Fibroblast of lung (primary cell): ENCODE measurements at regions not wholly inside any gene's neighbourhood (a gene's known extent, or its start where the extent isn't known, plus 50 kb on each side); places are given as distances from the start of the nearest gene placed in this dataset.

Experiments
- DNase-seq, 2 donors: peaks; one replicate each; pipeline versions ENCODE4 v3.0.0 to v3.0.0-alpha.2; 2010; ENCODE audit warnings: low read depth in 2 of 2
- H2AFZ ChIP-seq: 2 replicates; pipeline ENCODE4 v1.5.1; 2012; ENCODE audit warnings: low read length, control low read depth, inconsistent platforms
- H3K27ac ChIP-seq: 2 replicates; pipeline ENCODE4 v1.5.1; 2011; ENCODE audit warnings: low read length, control low read depth; ENCODE audit not compliant: insufficient read depth
- H3K27me3 ChIP-seq: 2 replicates; pipeline ENCODE4 v1.5.1; 2011; ENCODE audit warnings: mild to moderate bottlenecking, low read length; ENCODE audit not compliant: control insufficient read depth, insufficient read depth
- H3K36me3 ChIP-seq: 2 replicates; pipeline ENCODE4 v1.5.1; 2011; ENCODE audit warnings: low read length; ENCODE audit not compliant: control insufficient read depth, insufficient read depth
- H3K4me1 ChIP-seq: 2 replicates; pipeline ENCODE4 v1.5.1; 2011; ENCODE audit warnings: low read length; ENCODE audit not compliant: control insufficient read depth, insufficient read depth; ENCODE audit errors: extremely low read depth
- H3K4me2 ChIP-seq: 2 replicates; pipeline ENCODE4 v1.5.1; 2011; ENCODE audit warnings: low read length, control low read depth; ENCODE audit not compliant: insufficient read depth; ENCODE audit errors: extremely low read depth
- H3K4me3 ChIP-seq, 4 experiments: fragments of 200-600 bp in 1 of 4; sonication (generic) in 1 of 4; replicated peaks in 1 of 4; 2 replicates each; pipeline ENCODE4 v1.5.1; 2011 to 2016; ENCODE audit warnings: low read length in 4 of 4, low read depth in 3 of 4, mild to moderate bottlenecking in 3 of 4, control low read depth in 2 of 4, inconsistent platforms in 1 of 4, mixed read lengths in 1 of 4; ENCODE audit not compliant: insufficient read depth in 1 of 4; ENCODE audit errors: control extremely low read depth in 1 of 4
- H3K79me2 ChIP-seq: 2 replicates; pipeline ENCODE4 v1.5.1; 2012; ENCODE audit warnings: mild to moderate bottlenecking, low read length, inconsistent platforms; ENCODE audit not compliant: control insufficient read depth, insufficient read depth
- H3K9ac ChIP-seq: 2 replicates; pipeline ENCODE4 v1.5.1; 2011; ENCODE audit warnings: mild to moderate bottlenecking, low read length, control low read depth; ENCODE audit not compliant: insufficient read depth
- H3K9me3 ChIP-seq: 2 replicates; pipeline ENCODE4 v1.5.1; 2012; ENCODE audit warnings: low read depth, low read length; ENCODE audit not compliant: control insufficient read depth, insufficient read depth
- H4K20me1 ChIP-seq: 2 replicates; pipeline ENCODE4 v1.5.1; 2011; ENCODE audit warnings: low read length; ENCODE audit not compliant: control insufficient read depth, insufficient read depth; ENCODE audit errors: extremely low read depth
- EZH2 ChIP-seq: IDR thresholded peaks from 2 replicates; pipeline ENCODE4 v1.5.1; 2012; ENCODE audit warnings: low read length, control low read depth, mild to moderate bottlenecking; ENCODE audit errors: missing control alignments
- TF ChIP-seq, protein P1 (sequence below), 2 donors: IDR thresholded peaks in 1 of 2; conservative IDR thresholded peaks in 1 of 2; 1 replicate in 1 of 2; 2 replicates in 1 of 2; pipeline ENCODE4 v1.5.1; 2011 to 2012; ENCODE audit warnings: low read length in 2 of 2, control low read depth in 1 of 2, inconsistent platforms in 1 of 2, low read depth in 1 of 2, mild to moderate bottlenecking in 1 of 2

DNA sequence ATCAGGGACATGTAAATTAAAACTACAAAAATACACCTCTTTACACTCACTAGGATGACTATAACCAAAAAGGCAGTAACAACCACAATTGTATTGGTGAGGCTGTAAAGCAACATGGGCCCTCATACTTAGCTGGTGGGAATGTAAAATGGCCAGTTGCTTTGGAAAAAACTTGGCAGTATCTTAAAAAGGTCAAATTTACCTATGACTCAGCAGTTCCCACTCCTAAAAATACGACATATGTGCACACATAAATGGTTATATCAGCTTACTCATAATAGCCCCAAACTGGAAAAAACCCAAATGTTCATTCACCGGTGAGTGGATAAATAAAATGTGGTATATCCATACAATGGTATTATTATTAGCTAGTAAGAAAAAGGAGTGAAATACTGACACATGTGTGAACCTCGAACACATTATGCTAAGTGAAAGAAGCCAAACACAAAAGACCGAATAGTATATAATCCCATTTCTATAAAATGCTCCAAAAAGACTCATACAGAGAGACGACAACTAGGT is 391.4 kb downstream of the NPIPA8 start:
- H3K9ac ChIP-seq, result no peak overlapping the region
- no peaks in the 10 kb centered on the region for H3K4me1 ChIP-seq
- TF ChIP-seq, protein P1, sequence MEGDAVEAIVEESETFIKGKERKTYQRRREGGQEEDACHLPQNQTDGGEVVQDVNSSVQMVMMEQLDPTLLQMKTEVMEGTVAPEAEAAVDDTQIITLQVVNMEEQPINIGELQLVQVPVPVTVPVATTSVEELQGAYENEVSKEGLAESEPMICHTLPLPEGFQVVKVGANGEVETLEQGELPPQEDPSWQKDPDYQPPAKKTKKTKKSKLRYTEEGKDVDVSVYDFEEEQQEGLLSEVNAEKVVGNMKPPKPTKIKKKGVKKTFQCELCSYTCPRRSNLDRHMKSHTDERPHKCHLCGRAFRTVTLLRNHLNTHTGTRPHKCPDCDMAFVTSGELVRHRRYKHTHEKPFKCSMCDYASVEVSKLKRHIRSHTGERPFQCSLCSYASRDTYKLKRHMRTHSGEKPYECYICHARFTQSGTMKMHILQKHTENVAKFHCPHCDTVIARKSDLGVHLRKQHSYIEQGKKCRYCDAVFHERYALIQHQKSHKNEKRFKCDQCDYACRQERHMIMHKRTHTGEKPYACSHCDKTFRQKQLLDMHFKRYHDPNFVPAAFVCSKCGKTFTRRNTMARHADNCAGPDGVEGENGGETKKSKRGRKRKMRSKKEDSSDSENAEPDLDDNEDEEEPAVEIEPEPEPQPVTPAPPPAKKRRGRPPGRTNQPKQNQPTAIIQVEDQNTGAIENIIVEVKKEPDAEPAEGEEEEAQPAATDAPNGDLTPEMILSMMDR (conservative IDR thresholded peaks at IDR 0.05 in 1 of 2, IDR thresholded peaks at IDR 0.05 in 1 of 2; ENCODE audit: low read depth in 1 of 2, low read length in 2 of 2), result no peak
- no peaks in the 10 kb centered on the region for H3K9me3 ChIP-seq
- peak in 1 of 2 donors; percentile 17 for DNase-seq
- H3K4me3 ChIP-seq, result no peak overlapping the region
- H4K20me1 ChIP-seq, result no peaks in the 10 kb centered on the region
- H3K4me2 ChIP-seq, result no peak overlapping the region
- H3K27me3 ChIP-seq, result no peaks in the 10 kb centered on the region
- no peak overlapping the region for H3K27ac ChIP-seq
- H3K36me3 ChIP-seq, result no peaks in the 10 kb centered on the region
- no peak overlapping the region for H2AFZ ChIP-seq
- no peaks in the 10 kb centered on the region for H3K79me2 ChIP-seq

DNA sequence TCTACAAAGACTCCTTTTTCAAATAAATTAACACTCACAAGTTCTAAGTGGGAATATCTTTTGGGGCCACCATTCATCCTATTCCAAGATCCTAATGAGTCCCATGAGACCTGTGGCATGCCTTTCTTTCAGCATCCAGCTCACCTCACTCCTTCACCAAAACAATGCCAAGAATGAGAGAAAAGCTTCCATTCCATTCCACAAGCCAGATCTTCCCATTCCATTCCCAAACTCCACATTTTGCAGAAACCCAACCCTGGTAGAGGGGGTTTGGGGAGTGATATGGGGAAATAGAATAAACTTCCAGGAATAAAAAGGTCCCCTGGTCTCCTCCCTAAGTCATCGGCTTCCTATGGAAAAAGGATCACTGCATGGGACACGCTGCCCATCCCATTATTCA is 392.2 kb downstream of the NPIPA8 start:
- H3K27me3 ChIP-seq, result no peaks in the 10 kb centered on the region
- no peaks in the 10 kb centered on the region for H3K79me2 ChIP-seq
- no peak overlapping the region for H2AFZ ChIP-seq
- no peak for TF ChIP-seq EZH2
- TF ChIP-seq, protein P1 (conservative IDR thresholded peaks at IDR 0.05 in 1 of 2, IDR thresholded peaks at IDR 0.05 in 1 of 2; ENCODE audit: low read depth in 1 of 2, low read length in 2 of 2), result no peak
- H4K20me1 ChIP-seq, result no peaks in the 10 kb centered on the region
- no peak overlapping the region for H3K9ac ChIP-seq
- DNase-seq, result no peak
- H3K4me3 ChIP-seq, result no peak overlapping the region
- H3K4me1 ChIP-seq, result no peaks in the 10 kb centered on the region
- no peak overlapping the region for H3K27ac ChIP-seq
- no peak overlapping the region for H3K4me2 ChIP-seq
- H3K9me3 ChIP-seq, result no peaks in the 10 kb centered on the region
- H3K36me3 ChIP-seq, result no peaks in the 10 kb centered on the region

DNA sequence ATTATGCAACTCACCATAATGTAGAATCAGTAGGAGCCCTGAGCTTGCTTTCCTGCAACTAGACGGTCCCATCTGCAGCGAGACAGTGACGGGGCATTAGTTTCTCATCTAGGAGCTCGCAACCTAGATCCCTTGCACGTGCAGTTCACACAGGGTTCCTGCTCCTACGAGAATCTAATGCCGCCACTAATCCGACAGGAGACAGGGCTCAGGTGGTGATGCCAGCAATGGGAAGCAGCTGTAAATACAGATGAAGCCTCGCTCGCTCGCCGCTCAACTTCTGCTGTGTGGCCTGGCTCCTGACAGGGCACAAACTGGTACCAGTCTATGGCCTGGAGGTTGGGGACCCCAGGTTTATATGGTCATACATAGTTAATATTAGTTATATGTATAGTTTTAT is 394.5 kb downstream of the NPIPA8 start:
- no peak overlapping the region for H3K4me2 ChIP-seq
- no peak overlapping the region for H3K27ac ChIP-seq
- H3K4me1 ChIP-seq, result no peaks in the 10 kb centered on the region
- H3K9me3 ChIP-seq, result no peaks in the 10 kb centered on the region
- no peak overlapping the region for H2AFZ ChIP-seq
- H3K4me3 ChIP-seq, result no peak overlapping the region
- no peaks in the 10 kb centered on the region for H3K79me2 ChIP-seq
- no peak for DNase-seq
- TF ChIP-seq EZH2, result no peak
- TF ChIP-seq, protein P1 (conservative IDR thresholded peaks at IDR 0.05 in 1 of 2, IDR thresholded peaks at IDR 0.05 in 1 of 2; ENCODE audit: low read depth in 1 of 2, low read length in 2 of 2), result no peak
- H3K27me3 ChIP-seq, result no peaks in the 10 kb centered on the region
- no peaks in the 10 kb centered on the region for H4K20me1 ChIP-seq
- H3K9ac ChIP-seq, result no peak overlapping the region
- H3K36me3 ChIP-seq, result no peaks in the 10 kb centered on the region
